Astrocyte (in vitro differentiated cells and primary cell): ENCODE measurements at regions not wholly inside any gene's neighbourhood (a gene's known extent, or its start where the extent isn't known, plus 50 kb on each side); places are given as distances from the start of the nearest gene placed in this dataset.

Experiments used
- DNase-seq: peaks from one replicate; pipeline ENCODE4 v3.0.0-alpha.2; 2010; ENCODE audit warnings: low read depth
- FAIRE-seq: peaks from 2 replicates; lab custom pipeline; 2011; peaks lifted over from hg19 to GRCh38; lab: Jason Lieb, UNC
- H2AFZ ChIP-seq: 2 replicates; pipeline ENCODE4 v1.6.0; 2012; ENCODE audit warnings: low read depth, low read length, inconsistent platforms
- H3K27ac ChIP-seq: 2 replicates; pipeline ENCODE4 v1.5.1; 2011; ENCODE audit warnings: low read depth, low read length, inconsistent platforms
- H3K27me3 ChIP-seq: 2 replicates; pipeline ENCODE4 v1.6.0; 2011; ENCODE audit warnings: low read length, inconsistent platforms; ENCODE audit not compliant: insufficient read depth
- H3K36me3 ChIP-seq: 2 replicates; pipeline ENCODE4 v1.5.1; 2011; ENCODE audit warnings: low read length, inconsistent platforms; ENCODE audit not compliant: insufficient read depth
- H3K4me1 ChIP-seq: 2 replicates; pipeline ENCODE4 v1.5.1; 2011; ENCODE audit warnings: low read length, inconsistent platforms; ENCODE audit not compliant: insufficient read depth
- H3K4me2 ChIP-seq: 2 replicates; pipeline ENCODE4 v1.6.0; 2012; ENCODE audit warnings: low read length, inconsistent platforms
- H3K4me3 ChIP-seq: 2 replicates; pipeline ENCODE4 v1.5.1; 2011; ENCODE audit warnings: low read depth, mild to moderate bottlenecking, low read length, inconsistent platforms; ENCODE audit not compliant: insufficient read depth
- H3K79me2 ChIP-seq: 2 replicates; pipeline ENCODE4 v1.6.0; 2012; ENCODE audit warnings: mild to moderate bottlenecking, low read length, inconsistent platforms; ENCODE audit not compliant: insufficient read depth
- H3K9ac ChIP-seq: 2 replicates; pipeline ENCODE4 v1.6.0; 2012; ENCODE audit warnings: mild to moderate bottlenecking, low read length, inconsistent platforms
- H3K9me3 ChIP-seq: 2 replicates; pipeline ENCODE4 v1.5.1; 2012; ENCODE audit warnings: low read depth, mild to moderate bottlenecking, low read length, inconsistent platforms; ENCODE audit not compliant: insufficient read depth
- H4K20me1 ChIP-seq: 2 replicates; pipeline ENCODE4 v1.6.0; 2012; ENCODE audit warnings: low read length, inconsistent platforms; ENCODE audit not compliant: insufficient read depth
- H3K27ac Mint-ChIP-seq: one replicate; pipeline ENCODE4 v1.8.0; 2021; ENCODE audit warnings: mild to moderate bottlenecking, mixed read lengths; ENCODE audit not compliant: unreplicated experiment
- H3K27me3 Mint-ChIP-seq: one replicate; pipeline ENCODE4 v1.8.0; 2021; ENCODE audit warnings: low read depth, mixed read lengths; ENCODE audit not compliant: unreplicated experiment
- H3K36me3 Mint-ChIP-seq: one replicate; pipeline ENCODE4 v1.8.0; 2021; ENCODE audit warnings: low read depth, mixed read lengths; ENCODE audit not compliant: unreplicated experiment
- H3K4me1 Mint-ChIP-seq: one replicate; pipeline ENCODE4 v1.8.0; 2021; ENCODE audit warnings: low read depth, mixed read lengths; ENCODE audit not compliant: unreplicated experiment
- H3K4me3 Mint-ChIP-seq: one replicate; pipeline ENCODE4 v1.8.0; 2021; ENCODE audit warnings: mild to moderate bottlenecking, moderate library complexity, mixed read lengths; ENCODE audit not compliant: unreplicated experiment
- H3K9me3 Mint-ChIP-seq: one replicate; pipeline ENCODE4 v1.8.0; 2021; ENCODE audit warnings: mild to moderate bottlenecking, mixed read lengths; ENCODE audit not compliant: unreplicated experiment
- EZH2 ChIP-seq: IDR thresholded peaks from 2 replicates; pipeline ENCODE4 v1.6.1; 2012; ENCODE audit warnings: mild to moderate bottlenecking, low read length, inconsistent platforms; ENCODE audit not compliant: insufficient read depth
- TF ChIP-seq, protein P1 (sequence below): IDR thresholded peaks from 2 replicates; pipeline ENCODE4 v1.5.1; 2011; ENCODE audit warnings: low read depth, mild to moderate bottlenecking, inconsistent platforms, low read length, moderate library complexity; ENCODE audit not compliant: insufficient read depth

DNA sequence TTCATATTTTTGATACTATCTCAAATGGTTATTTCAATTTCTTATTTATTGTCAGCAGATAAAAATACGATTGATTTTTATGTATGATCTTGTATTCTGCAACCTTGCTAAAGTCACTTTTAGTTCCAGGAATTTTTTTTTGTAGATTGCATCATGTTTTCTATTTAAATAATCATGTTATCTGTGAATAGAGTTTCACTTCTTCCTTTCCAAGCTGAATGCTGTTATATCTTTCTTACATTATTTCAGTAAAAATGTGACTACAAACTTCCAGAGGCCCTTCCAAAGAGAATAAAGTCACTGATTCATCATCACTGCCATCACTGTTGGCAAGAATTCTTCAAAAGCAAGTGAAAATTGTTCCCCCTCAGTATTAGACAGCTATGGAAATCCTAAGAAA is 104.7 kb upstream of the RAP1B start:
- FAIRE-seq (no peak), DNase-seq (no peak)
- H3K27ac ChIP-seq = no peak overlapping the region
- no peaks in the 10 kb centered on the region for H3K4me1 Mint-ChIP-seq
- H3K4me3 ChIP-seq = no peak overlapping the region
- no peaks in the 10 kb centered on the region for H3K79me2 ChIP-seq
- H2AFZ ChIP-seq = no peak overlapping the region
- no peaks in the 10 kb centered on the region for H3K4me1 ChIP-seq
- H3K9me3 Mint-ChIP-seq = no peaks in the 10 kb centered on the region
- no peaks in the 10 kb centered on the region for H3K9me3 ChIP-seq
- no peaks in the 10 kb centered on the region for H3K36me3 Mint-ChIP-seq
- H3K9ac ChIP-seq = no peak overlapping the region
- no peaks in the 10 kb centered on the region for H3K36me3 ChIP-seq
- no peaks in the 10 kb centered on the region for H3K27me3 ChIP-seq
- H3K4me2 ChIP-seq = no peak overlapping the region
- H3K27ac Mint-ChIP-seq = peak overlapping the region; percentile 36
- H3K27me3 Mint-ChIP-seq = peaks cover 1% of the 10 kb centered on the region
- no peak for TF ChIP-seq EZH2
- TF ChIP-seq, protein P1, sequence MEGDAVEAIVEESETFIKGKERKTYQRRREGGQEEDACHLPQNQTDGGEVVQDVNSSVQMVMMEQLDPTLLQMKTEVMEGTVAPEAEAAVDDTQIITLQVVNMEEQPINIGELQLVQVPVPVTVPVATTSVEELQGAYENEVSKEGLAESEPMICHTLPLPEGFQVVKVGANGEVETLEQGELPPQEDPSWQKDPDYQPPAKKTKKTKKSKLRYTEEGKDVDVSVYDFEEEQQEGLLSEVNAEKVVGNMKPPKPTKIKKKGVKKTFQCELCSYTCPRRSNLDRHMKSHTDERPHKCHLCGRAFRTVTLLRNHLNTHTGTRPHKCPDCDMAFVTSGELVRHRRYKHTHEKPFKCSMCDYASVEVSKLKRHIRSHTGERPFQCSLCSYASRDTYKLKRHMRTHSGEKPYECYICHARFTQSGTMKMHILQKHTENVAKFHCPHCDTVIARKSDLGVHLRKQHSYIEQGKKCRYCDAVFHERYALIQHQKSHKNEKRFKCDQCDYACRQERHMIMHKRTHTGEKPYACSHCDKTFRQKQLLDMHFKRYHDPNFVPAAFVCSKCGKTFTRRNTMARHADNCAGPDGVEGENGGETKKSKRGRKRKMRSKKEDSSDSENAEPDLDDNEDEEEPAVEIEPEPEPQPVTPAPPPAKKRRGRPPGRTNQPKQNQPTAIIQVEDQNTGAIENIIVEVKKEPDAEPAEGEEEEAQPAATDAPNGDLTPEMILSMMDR = no peak
- H3K4me3 Mint-ChIP-seq = no peak overlapping the region
- H4K20me1 ChIP-seq = no peaks in the 10 kb centered on the region

DNA sequence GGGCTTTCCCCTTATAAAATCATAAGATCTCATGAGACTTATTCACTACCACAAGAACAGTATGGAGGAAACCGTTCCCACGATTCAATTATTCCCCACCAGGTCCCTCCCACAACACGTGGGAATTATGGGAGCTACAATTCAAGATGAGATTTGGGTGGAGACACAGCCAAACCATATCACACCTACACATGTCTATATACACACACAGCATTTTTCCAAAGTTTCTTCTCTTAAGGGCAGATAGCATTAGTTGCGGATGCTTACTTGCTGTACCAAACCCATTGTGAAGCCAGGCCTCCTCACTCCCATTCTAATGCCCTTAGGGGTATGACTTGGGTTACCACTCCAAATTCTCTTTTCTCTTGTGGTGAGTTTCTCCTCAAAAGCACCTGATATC is 104.1 kb upstream of the RAP1B start:
- Mint-ChIP-seq H3K4me1 (no peaks in the 10 kb centered on the region), H3K27ac (no peak overlapping the region), H3K36me3 (no peaks in the 10 kb centered on the region), H3K27me3 (no peaks in the 10 kb centered on the region), H3K4me3 (no peak overlapping the region), H3K9me3 (no peaks in the 10 kb centered on the region)
- Histone ChIP-seq H3K79me2 (no peaks in the 10 kb centered on the region), H3K4me1 (no peaks in the 10 kb centered on the region), H3K4me3 (no peak overlapping the region), H3K36me3 (no peaks in the 10 kb centered on the region), H3K9ac (no peak overlapping the region), H3K27me3 (no peaks in the 10 kb centered on the region), H2AFZ (no peak overlapping the region), H3K4me2 (no peak overlapping the region), H3K27ac (no peak overlapping the region), H3K9me3 (no peaks in the 10 kb centered on the region), H4K20me1 (no peaks in the 10 kb centered on the region)
- DNase-seq (no peak), FAIRE-seq (no peak)
- TF ChIP-seq, protein P1 = no peak
- TF ChIP-seq EZH2 = no peak

DNA sequence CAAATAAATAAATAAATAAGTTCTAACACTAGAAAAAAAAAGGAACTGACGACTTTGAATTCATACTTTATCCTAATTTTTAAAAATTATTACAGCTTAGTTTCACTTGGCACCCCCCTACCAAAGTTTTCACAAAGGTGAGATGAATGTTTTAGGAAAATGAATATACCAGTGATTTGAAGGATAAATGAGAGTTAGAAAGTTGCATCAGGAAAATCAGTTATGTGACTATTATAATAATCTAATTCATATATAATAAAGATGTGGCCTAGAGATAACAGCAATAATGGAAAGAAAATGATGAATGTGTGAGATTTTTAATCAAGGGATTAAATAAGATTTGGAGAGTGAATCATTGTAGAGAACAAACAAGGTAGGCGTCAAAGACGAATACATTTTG is 103.0 kb upstream of the RAP1B start:
- no peaks in the 10 kb centered on the region for H3K79me2 ChIP-seq
- DNase-seq (no peak), FAIRE-seq (no peak)
- Mint-ChIP-seq H3K4me3 (no peak overlapping the region), H3K9me3 (no peaks in the 10 kb centered on the region), H3K27ac (no peak overlapping the region), H3K4me1 (no peaks in the 10 kb centered on the region), H3K27me3 (no peaks in the 10 kb centered on the region), H3K36me3 (no peaks in the 10 kb centered on the region)
- TF ChIP-seq EZH2 = no peak
- TF ChIP-seq, protein P1 = no peak
- H3K9ac ChIP-seq = no peak overlapping the region
- H2AFZ ChIP-seq = no peak overlapping the region
- no peaks in the 10 kb centered on the region for H4K20me1 ChIP-seq
- H3K36me3 ChIP-seq = no peaks in the 10 kb centered on the region
- H3K4me2 ChIP-seq = no peak overlapping the region
- H3K4me1 ChIP-seq = no peaks in the 10 kb centered on the region
- H3K4me3 ChIP-seq = no peak overlapping the region
- no peaks in the 10 kb centered on the region for H3K9me3 ChIP-seq
- no peaks in the 10 kb centered on the region for H3K27me3 ChIP-seq
- H3K27ac ChIP-seq = no peak overlapping the region
